GM21619 (cell line): ENCODE measurements at regions not wholly inside any gene's neighbourhood (a gene's known extent, or its start where the extent isn't known, plus 50 kb on each side); places are given as distances from the start of the nearest gene placed in this dataset.

Source experiments
- ATAC-seq: cut with Tn5 transposase; IDR thresholded peaks from one replicate; pipeline ENCODE4 v1.9.1; 2021; ENCODE audit not compliant: unreplicated experiment

GRCh38 chr14:53896726-53897125 is 59.9 kb downstream of the BMP4 start:
- ATAC-seq: no peak

GRCh38 chr14:53894456-53894855 is 62.2 kb downstream of the BMP4 start:
- no peak for ATAC-seq

- no peak for ATAC-seq
Observed at GRCh38 chr14:53893374-53893773, 63.3 kb downstream of the BMP4 start.

GRCh38 chr14:53890611-53891101 is 66.0 kb downstream of the BMP4 start:
- ATAC-seq: no peak

GRCh38 chr14:53888535-53889386 is 67.9 kb downstream of the BMP4 start:
- no peak for ATAC-seq

GRCh38 chr14:53885136-53885640 is 71.4 kb downstream of the BMP4 start:
- no peak for ATAC-seq

GRCh38 chr14:53884601-53885000 is 72.0 kb downstream of the BMP4 start:
- ATAC-seq: no peak

- no peak for ATAC-seq
Observed at GRCh38 chr14:53883739-53884138, 72.9 kb downstream of the BMP4 start.

GRCh38 chr14:53882684-53883083 is 73.9 kb downstream of the BMP4 start:
- no peak for ATAC-seq

GRCh38 chr14:53881921-53882320 is 74.7 kb downstream of the BMP4 start:
- no peak for ATAC-seq

- ATAC-seq: no peak
Observed at GRCh38 chr14:53881161-53881871, 75.3 kb downstream of the BMP4 start.

- no peak for ATAC-seq
Observed at GRCh38 chr14:53880761-53881160, 75.9 kb downstream of the BMP4 start.

GRCh38 chr14:53879747-53880146 is 76.9 kb downstream of the BMP4 start:
- no peak for ATAC-seq

GRCh38 chr14:53879022-53879686 is 77.5 kb downstream of the BMP4 start:
- no peak for ATAC-seq

GRCh38 chr14:53875324-53875897 is 81.2 kb downstream of the BMP4 start:
- no peak for ATAC-seq

- no peak for ATAC-seq
Observed at GRCh38 chr14:53874704-53875103, 81.9 kb downstream of the BMP4 start.

GRCh38 chr14:53872681-53873089 is 83.9 kb downstream of the BMP4 start:
- ATAC-seq: no peak

GRCh38 chr14:53871951-53872350 is 84.7 kb downstream of the BMP4 start:
- ATAC-seq: no peak

- ATAC-seq: no peak
Observed at GRCh38 chr14:53871011-53871410, 85.6 kb downstream of the BMP4 start.

GRCh38 chr14:53865711-53866110 is 90.9 kb downstream of the BMP4 start:
- no peak for ATAC-seq

- no peak for ATAC-seq
Observed at GRCh38 chr14:53861781-53862180, 94.8 kb downstream of the BMP4 start.
